ENCODE measurements at regions not wholly inside any gene's neighbourhood (a gene's known extent, or its start where the extent isn't known, plus 50 kb on each side); places are given as distances from the start of the nearest gene placed in this dataset.

DNA sequence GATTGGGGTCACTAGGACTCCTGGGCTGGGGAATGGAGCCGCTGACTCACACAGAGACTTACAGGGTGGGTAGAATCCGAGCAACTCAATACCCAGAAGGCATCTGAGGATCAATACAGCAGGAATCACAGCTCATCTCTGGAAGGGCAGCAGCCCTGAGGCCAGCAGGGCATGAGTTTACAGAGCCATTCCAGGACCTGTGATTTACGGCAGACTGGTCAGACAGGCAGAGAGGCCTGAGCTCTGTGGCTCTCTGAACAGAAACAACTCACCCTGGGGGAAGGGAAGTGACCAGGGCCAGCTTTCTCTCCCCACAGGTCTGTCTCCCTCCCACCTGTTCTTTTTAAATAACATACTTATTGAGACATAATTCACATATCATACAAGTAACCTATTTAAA, 88.2 kb upstream of the CXCL12 start:
- Histone ChIP-seq H3K27ac (no peak overlapping the region), H3K4me3 (no peak overlapping the region), H3K9me3 (no peaks in the 10 kb centered on the region), H3K4me1 (peaks cover 5 to 10% of the 10 kb centered on the region in 2 donors), H3K36me3 (no peaks in the 10 kb centered on the region), H3K27me3 (no peaks in the 10 kb centered on the region)
- DNase-seq, result no peak
- intact Hi-C loops (cut with DNase I; ENCODE audit: low total_unique reads), result no loop called here
- no peak for TF ChIP-seq POLR2A (IDR thresholded peaks at IDR 0.05)
- TF ChIP-seq, protein P1, sequence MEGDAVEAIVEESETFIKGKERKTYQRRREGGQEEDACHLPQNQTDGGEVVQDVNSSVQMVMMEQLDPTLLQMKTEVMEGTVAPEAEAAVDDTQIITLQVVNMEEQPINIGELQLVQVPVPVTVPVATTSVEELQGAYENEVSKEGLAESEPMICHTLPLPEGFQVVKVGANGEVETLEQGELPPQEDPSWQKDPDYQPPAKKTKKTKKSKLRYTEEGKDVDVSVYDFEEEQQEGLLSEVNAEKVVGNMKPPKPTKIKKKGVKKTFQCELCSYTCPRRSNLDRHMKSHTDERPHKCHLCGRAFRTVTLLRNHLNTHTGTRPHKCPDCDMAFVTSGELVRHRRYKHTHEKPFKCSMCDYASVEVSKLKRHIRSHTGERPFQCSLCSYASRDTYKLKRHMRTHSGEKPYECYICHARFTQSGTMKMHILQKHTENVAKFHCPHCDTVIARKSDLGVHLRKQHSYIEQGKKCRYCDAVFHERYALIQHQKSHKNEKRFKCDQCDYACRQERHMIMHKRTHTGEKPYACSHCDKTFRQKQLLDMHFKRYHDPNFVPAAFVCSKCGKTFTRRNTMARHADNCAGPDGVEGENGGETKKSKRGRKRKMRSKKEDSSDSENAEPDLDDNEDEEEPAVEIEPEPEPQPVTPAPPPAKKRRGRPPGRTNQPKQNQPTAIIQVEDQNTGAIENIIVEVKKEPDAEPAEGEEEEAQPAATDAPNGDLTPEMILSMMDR (IDR thresholded peaks at IDR 0.05), result no peak

DNA sequence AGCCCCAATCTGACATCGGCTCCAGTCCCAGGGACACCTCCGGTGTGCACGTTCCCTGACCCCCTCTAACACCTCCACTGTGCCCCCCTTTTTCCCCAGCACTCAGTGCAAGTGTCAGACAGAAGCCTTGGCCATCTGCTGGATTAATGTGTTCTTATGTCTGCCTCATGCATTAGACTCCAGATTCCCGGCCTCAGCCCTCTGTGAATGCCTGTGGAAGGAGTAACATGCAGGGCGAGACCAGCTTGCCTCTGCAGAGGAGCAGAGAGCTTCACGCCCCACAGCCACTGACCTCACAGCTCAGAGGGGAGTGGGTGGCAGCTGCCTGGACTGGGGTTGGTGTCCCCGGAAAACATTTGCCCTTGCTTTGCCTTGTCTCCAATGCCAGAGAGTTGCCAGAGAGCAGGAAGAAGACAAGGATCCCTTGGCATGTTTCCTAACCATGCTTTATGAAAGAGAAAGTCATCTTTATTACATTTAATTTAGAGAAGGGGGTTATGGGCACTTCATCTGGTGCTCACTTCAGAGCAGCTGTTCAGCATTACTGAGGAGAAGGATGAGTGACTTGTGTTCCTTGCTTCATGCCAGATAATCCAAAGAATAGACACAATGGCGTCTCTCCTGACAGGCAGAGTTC, 91.6 kb upstream of the CXCL12 start:
- no peak for TF ChIP-seq POLR2A (IDR thresholded peaks at IDR 0.05)
- TF ChIP-seq, protein P1 (IDR thresholded peaks at IDR 0.05), result no peak
- Histone ChIP-seq H3K4me3 (no peak overlapping the region), H3K9me3 (no peaks in the 10 kb centered on the region), H3K4me1 (peaks cover 5 to 14% of the 10 kb centered on the region in 2 donors), H3K27me3 (no peaks in the 10 kb centered on the region), H3K36me3 (no peaks in the 10 kb centered on the region), H3K27ac (peak overlapping the region; percentile 2 to 26)
- DNase-seq, result no peak
- intact Hi-C loops (cut with DNase I; ENCODE audit: low total_unique reads), result no loop called here

DNA sequence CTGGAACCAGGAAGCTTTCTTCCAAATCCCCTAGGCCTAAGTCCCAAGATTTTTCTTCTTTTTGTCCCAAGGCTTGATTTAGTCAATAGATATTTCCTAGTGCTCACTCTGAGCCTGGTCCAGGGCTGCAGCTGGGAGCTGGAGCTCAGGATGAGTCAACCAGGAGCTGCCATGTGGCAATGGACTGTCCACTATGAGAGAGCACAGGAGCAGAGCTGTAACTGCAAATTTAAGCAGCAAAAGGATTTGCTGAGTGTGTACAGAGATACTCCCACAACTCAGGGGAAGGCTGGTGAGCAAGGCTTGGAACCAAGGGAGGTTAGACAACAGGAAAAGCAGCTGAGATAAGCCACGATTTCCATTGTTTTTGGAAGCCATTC, 92.1 kb upstream of the CXCL12 start:
- Histone ChIP-seq H3K4me1 (peaks cover 5 to 14% of the 10 kb centered on the region in 2 donors), H3K27ac (peak overlapping the region; percentile 2 to 26), H3K36me3 (no peaks in the 10 kb centered on the region), H3K27me3 (no peaks in the 10 kb centered on the region), H3K9me3 (no peaks in the 10 kb centered on the region), H3K4me3 (no peak overlapping the region)
- TF ChIP-seq, protein P1 (IDR thresholded peaks at IDR 0.05), result no peak
- no peak for TF ChIP-seq POLR2A (IDR thresholded peaks at IDR 0.05)
- intact Hi-C loops (cut with DNase I; ENCODE audit: low total_unique reads), result no loop called here
- peak; percentile 49 to 61 for DNase-seq

DNA sequence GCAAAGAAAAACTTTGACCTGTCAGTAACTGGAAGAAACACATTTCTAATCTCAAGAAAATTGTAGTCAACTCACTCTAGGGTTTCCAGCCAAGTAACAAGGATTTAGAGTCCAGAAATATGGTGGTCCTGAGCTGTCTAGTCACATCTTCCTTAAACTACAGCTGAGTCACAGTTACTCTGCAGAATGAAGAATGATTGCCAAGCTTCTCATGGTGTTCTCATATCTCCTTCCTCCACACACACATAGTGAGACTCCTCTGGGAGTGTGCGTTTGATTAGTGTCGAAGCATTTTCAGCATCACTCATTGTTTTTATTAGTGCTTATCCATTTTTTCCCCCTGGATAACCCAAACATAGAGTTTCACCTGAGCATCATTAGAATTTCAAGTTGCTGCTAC, 93.1 kb upstream of the CXCL12 start:
- TF ChIP-seq POLR2A (IDR thresholded peaks at IDR 0.05), result no peak
- TF ChIP-seq, protein P1 (IDR thresholded peaks at IDR 0.05), result no peak
- no peaks in the 10 kb centered on the region for H3K9me3 ChIP-seq
- no peaks in the 10 kb centered on the region for H3K27me3 ChIP-seq
- no peaks in the 10 kb centered on the region for H3K36me3 ChIP-seq
- H3K4me1 ChIP-seq, result peaks cover 5 to 14% of the 10 kb centered on the region in 2 donors
- H3K4me3 ChIP-seq, result no peak overlapping the region
- no peak for DNase-seq
- H3K27ac ChIP-seq, result peak overlapping the region; percentile 26 to 34
- intact Hi-C loops (cut with DNase I; ENCODE audit: low total_unique reads), result no loop called here

DNA sequence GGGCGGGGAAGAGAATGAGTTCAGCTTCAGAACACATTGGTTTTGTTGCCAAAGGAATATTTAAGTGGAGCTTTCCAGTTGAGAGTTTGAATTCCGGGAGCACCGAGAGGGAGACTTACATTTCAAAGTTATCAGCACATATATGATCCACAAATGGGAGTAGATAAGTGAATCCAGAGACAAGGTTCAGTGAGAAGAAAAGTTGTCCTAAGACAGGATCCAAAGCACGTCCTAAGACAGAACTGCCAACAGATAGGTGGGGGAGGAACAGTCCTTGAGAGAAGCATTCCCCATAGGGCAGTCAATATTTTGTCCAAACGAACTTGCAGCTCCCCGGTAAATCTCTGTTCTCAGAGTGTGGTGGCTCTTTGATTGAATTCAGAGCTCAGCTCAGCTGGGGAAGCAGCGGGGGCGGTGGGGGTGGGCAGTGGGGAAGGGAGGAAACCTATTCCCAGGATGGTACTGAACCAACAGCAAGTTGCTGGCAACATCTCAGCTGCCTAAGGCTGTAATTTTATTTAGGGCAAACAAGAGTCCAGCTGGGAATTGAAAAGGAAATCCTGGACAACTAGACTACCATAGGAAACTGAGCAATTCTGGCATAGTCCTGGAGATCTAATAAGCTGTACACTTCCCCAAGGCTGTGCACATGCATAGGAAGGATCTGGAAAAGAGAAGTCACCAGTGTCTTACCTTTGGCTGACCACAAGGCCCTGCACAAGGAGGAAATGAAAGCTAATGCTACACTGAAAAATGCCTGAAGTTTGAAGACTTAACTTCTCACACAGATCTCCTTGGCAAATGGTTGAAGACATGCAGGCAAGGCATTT, 94.2 kb upstream of the CXCL12 start:
- Histone ChIP-seq H3K36me3 (no peaks in the 10 kb centered on the region), H3K27ac (peak overlapping the region; percentile 34 to 43), H3K4me3 (no peak overlapping the region), H3K27me3 (no peaks in the 10 kb centered on the region), H3K9me3 (no peaks in the 10 kb centered on the region), H3K4me1 (peaks cover 5 to 14% of the 10 kb centered on the region in 2 donors)
- no peak for TF ChIP-seq POLR2A (IDR thresholded peaks at IDR 0.05)
- TF ChIP-seq, protein P1 (IDR thresholded peaks at IDR 0.05), result no peak
- intact Hi-C loops (cut with DNase I; ENCODE audit: low total_unique reads), result no loop called here
- DNase-seq, result no peak

Data from uterus (tissue), 3 donors.